ENCODE measurements at regions not wholly inside any gene's neighbourhood (a gene's known extent, or its start where the extent isn't known, plus 50 kb on each side); places are given as distances from the start of the nearest gene placed in this dataset.

- TF ChIP-seq ATF7 (IDR thresholded peaks at IDR 0.05; ENCODE audit: low read depth) (no peak), NRF1 (conservative IDR thresholded peaks at IDR 0.05; ENCODE audit: low read depth, low read length) (no peak)
- ATAC-seq (no peak), FAIRE-seq (no peak), DNase-seq (ENCODE audit: low read depth, low spot score) (no peak)
- WGBS (ENCODE audit: insufficient coverage, insufficient replicate concordance, low lambda C conversion rate, missing lambda C conversion rate), result 55% methylated on average over 13 of the region's 13 CpGs
- H3K4me3 ChIP-seq, result no peak overlapping the region
- no peak overlapping the region for H3K9ac ChIP-seq (ENCODE audit: control insufficient read depth, insufficient read depth, low read length)
- H3K9me3 ChIP-seq (replicated peaks; ENCODE audit: control insufficient read depth, insufficient read depth, low read length), result no peaks in the 10 kb centered on the region
- no peak overlapping the region for H2AFZ ChIP-seq (ENCODE audit: control insufficient read depth, low read depth, low read length)
- no peaks in the 10 kb centered on the region for H3K36me3 ChIP-seq (ENCODE audit: control insufficient read depth in 2 of 2, insufficient read depth in 2 of 2, low read length in 1 of 2)
- no peaks in the 10 kb centered on the region for H3K4me1 ChIP-seq (ENCODE audit: control insufficient read depth, insufficient read depth, low read length)
- POLR2A ChIA-PET, result no interaction called here
- in situ Hi-C loops (cut with MboI), result no loop called here
- intact Hi-C loops (cut with micrococcal nuclease; ENCODE audit: unreplicated experiment), result no loop called here
- RAD21 ChIA-PET (ENCODE audit: unreplicated experiment), result no interaction called here
- peaks cover 0 to 2% of the 10 kb centered on the region in 2 experiments; a peak in 1 of 4 replicates for H3K27me3 ChIP-seq (replicated peaks in 1 of 2; ENCODE audit: control insufficient read depth in 2 of 2, insufficient read depth in 2 of 2, low read length in 1 of 2)
- no peaks in the 10 kb centered on the region for H4K20me1 ChIP-seq (ENCODE audit: control insufficient read depth, insufficient read depth)
- SMC1A ChIA-PET (ENCODE audit: uncharacterized antibody, unreplicated experiment), result no interaction called here
- no peaks in the 10 kb centered on the region for H3K79me2 ChIP-seq (ENCODE audit: control insufficient read depth, insufficient read depth, low read length)
- CTCF ChIA-PET, result no interaction called here
- no TSS peak for BruUV-seq (replicated peaks)
- no peak overlapping the region for H3K27ac ChIP-seq (ENCODE audit: control insufficient read depth, insufficient read depth)
- no peak overlapping the region for H3K4me2 ChIP-seq (ENCODE audit: control insufficient read depth, insufficient read depth)
These were observed 710.8 kb upstream of the WWC1 start for GRCh38 chr5:167580608-167581007.

- Histone ChIP-seq H3K36me3 (ENCODE audit: control insufficient read depth in 2 of 2, insufficient read depth in 2 of 2, low read length in 1 of 2) (no peaks in the 10 kb centered on the region), H3K4me2 (ENCODE audit: control insufficient read depth, insufficient read depth) (no peak overlapping the region), H4K20me1 (ENCODE audit: control insufficient read depth, insufficient read depth) (no peaks in the 10 kb centered on the region), H3K4me3 (no peak overlapping the region), H3K27me3 (replicated peaks in 1 of 2; ENCODE audit: control insufficient read depth in 2 of 2, insufficient read depth in 2 of 2, low read length in 1 of 2) (peaks cover 0 to 2% of the 10 kb centered on the region in 2 experiments; a peak in 1 of 4 replicates), H2AFZ (ENCODE audit: control insufficient read depth, low read depth, low read length) (no peak overlapping the region), H3K27ac (ENCODE audit: control insufficient read depth, insufficient read depth) (no peak overlapping the region), H3K4me1 (ENCODE audit: control insufficient read depth, insufficient read depth, low read length) (no peaks in the 10 kb centered on the region), H3K9ac (ENCODE audit: control insufficient read depth, insufficient read depth, low read length) (no peak overlapping the region), H3K79me2 (ENCODE audit: control insufficient read depth, insufficient read depth, low read length) (no peaks in the 10 kb centered on the region), H3K9me3 (replicated peaks; ENCODE audit: control insufficient read depth, insufficient read depth, low read length) (no peaks in the 10 kb centered on the region)
- ChIA-PET CTCF (interaction anchor here (1.0 to 1.6 kb wide), 5 partner anchors 75 to 637 kb away, joined by 3 to 5 read pairs (median 3); no protein-coding TSS in a partner anchor), POLR2A (no interaction called here), SMC1A (ENCODE audit: uncharacterized antibody, unreplicated experiment) (interaction anchor here (0.8 to 0.9 kb wide), 2 partner anchors 17 to 638 kb away, joined by 4 read pairs; no protein-coding TSS in a partner anchor), RAD21 (ENCODE audit: unreplicated experiment) (interaction anchor here (1.0 to 1.6 kb wide), 2 partner anchors 104 to 465 kb away, joined by 5 to 6 read pairs; no protein-coding TSS in a partner anchor)
- WGBS (ENCODE audit: insufficient coverage, insufficient replicate concordance, low lambda C conversion rate, missing lambda C conversion rate), result 0% methylated on average over 2 of the region's 2 CpGs
- no peak for DNase-seq (ENCODE audit: low read depth, low spot score)
- no TSS peak for BruUV-seq (replicated peaks)
- in situ Hi-C loops (cut with MboI), result no loop called here
- no peak for ATAC-seq
- FAIRE-seq, result no peak
- TF ChIP-seq SP1 (IDR thresholded peaks at IDR 0.05; ENCODE audit: low read depth, low read length) (no peak), CTCF (IDR thresholded peaks at IDR 0.05 in 2 of 3, conservative IDR thresholded peaks at IDR 0.05 in 1 of 3; ENCODE audit: control insufficient read depth in 2 of 3, extremely low read depth in 1 of 3, insufficient read depth in 1 of 3, low read depth in 3 of 3, low read length in 3 of 3) (peak in 1 of 3 experiments; percentile 18; a peak in 1 of 6 replicates), ZNF217 (IDR thresholded peaks at IDR 0.05) (no peak), BMI1 (IDR thresholded peaks at IDR 0.05; ENCODE audit: borderline replicate concordance) (no peak), RB1 (IDR thresholded peaks at IDR 0.05; ENCODE audit: borderline replicate concordance) (no peak), NFIC (IDR thresholded peaks at IDR 0.05; ENCODE audit: low read depth, low read length) (no peak), PKNOX1 (IDR thresholded peaks at IDR 0.05) (no peak)
- intact Hi-C loops (cut with micrococcal nuclease; ENCODE audit: unreplicated experiment), result no loop called here
These were observed 709.2 kb upstream of the WWC1 start for GRCh38 chr5:167582283-167582682.

Data from GM12878 (cell line).